ENCODE measurements at regions not wholly inside any gene's neighbourhood (a gene's known extent, or its start where the extent isn't known, plus 50 kb on each side); places are given as distances from the start of the nearest gene placed in this dataset.

DNA sequence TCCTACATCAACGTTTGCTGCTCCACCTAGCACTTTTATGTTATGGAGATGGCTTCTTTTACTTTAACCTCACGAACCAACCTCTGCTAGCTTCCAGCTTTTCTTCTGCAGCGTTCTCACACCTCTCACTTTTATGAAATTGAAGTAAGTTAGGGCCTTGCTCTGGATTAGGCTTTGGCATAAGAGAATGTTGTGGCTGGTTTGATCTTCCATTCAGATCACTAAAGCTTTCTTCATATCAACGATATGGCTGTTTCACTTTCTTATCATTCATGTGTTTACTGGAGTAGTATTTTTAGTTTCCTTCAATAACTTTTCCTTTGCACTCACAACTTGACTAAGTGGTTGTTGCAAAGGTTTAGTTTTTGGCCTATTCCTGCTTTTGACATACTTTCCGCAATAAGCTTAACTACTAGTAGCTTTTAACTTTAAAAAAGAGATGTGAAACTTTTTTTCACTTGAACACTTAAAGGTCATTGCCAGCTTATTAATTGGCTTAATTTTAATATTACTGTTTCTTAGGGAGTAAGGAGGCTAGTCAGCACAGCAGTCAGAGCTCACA lies 60.0 kb upstream of the SPRY2 start:
- DNase-seq (ENCODE audit: low read depth) = no peak

DNA sequence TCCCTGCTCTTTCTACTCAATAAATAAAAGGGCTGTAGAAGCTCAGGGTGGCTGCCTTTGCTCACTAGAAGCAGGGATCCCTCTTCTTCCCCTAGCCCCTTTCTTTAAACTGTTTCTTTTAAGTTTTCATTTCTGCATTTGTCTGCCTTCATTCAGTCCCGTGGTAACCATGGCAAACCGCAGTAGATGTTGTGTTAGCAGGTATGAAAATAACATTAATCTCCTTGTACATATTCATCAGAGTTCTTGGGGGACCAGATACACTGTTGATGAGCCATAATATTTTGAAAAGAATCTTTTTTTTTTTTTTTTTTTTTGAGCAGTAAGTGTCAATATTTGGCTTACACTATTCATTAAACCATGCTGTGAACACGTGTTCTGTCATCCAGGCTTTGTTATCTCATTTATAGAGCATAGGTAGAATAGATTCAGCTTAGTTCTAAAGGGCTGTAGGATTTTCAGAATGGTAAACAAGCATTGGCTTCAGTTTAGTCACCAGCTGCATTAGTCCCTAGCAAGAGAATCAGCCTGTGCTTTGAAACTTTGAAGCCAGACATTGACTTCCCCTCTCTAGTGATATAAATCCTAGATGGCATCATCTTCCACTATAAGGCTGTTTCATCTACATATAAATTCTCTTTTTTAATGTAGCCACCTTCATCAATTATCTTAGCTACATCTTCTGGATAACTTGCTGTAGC lies 59.4 kb upstream of the SPRY2 start:
- DNase-seq (ENCODE audit: low read depth) = no peak

DNA sequence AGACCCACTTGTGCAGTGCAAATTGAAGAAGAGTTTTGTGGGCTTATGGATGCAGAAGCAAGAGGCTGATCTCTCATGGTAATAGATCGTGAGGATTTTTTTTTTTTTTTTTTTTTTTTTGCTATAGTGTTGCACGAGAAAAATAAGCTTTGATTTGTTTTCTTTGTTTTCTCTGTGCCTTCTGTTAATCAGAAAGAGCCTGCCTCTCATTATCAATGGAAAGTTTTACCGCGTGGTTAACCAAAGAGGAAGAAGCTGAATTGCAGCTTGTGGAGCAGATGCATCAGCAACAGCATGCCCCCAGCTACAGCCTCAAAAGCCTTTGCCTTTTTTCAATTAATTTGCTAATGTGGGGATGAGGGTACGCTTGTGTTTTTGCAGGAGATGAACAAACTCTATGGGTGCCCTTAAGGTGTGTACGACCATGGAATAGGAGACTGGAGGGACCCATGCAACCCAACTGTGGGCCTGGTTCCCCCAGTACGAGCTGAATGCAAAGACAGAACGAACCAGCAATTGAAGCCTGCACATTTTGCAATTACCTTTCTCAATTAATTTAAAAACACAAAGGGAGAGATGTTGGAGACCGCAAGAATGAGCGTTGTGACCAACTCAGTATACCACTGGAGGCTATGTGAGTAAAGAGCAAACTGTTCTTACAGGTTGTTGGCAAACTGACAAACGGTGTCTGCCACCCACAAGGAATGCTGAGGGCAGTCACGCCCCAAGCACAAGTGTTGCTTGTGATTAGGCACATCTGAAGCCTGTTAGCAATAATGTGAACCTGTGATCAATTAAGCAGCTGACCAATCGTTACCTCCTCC lies 58.6 kb upstream of the SPRY2 start:
- no peak for DNase-seq (ENCODE audit: low read depth)

Measured in forelimb muscle (tissue), 1 donor.